H1 (cell line): ENCODE measurements at regions not wholly inside any gene's neighbourhood (a gene's known extent, or its start where the extent isn't known, plus 50 kb on each side); places are given as distances from the start of the nearest gene placed in this dataset.

ENCODE experiments used
- CBX5 ChIP-seq: fragments of 300-800, 300-1000 bp; sonication (generic); IDR thresholded peaks from 2 replicates; pipeline ENCODE4 v1.7.1; 2016; ENCODE audit warnings: antibody characterized with exemption, low read length, low read depth
- CHD2 ChIP-seq: IDR thresholded peaks from 2 replicates; pipeline ENCODE4 v1.6.1; 2012; ENCODE audit warnings: low read length, improper control_type of control experiment
- CHD7 ChIP-seq: fragments of 300-600 bp; sonication (generic); IDR thresholded peaks from 2 replicates; pipeline ENCODE4 v1.7.1; 2012; ENCODE audit warnings: low read length, moderate library complexity, mild to moderate bottlenecking, inconsistent platforms; ENCODE audit not compliant: insufficient replicate concordance
- RBBP5 ChIP-seq: IDR thresholded peaks from 2 replicates; pipeline ENCODE4 v1.7.1; 2012; ENCODE audit warnings: low read depth, mild to moderate bottlenecking, inconsistent platforms, low read length, moderate library complexity, borderline replicate concordance
- RXRA ChIP-seq: IDR thresholded peaks from 2 replicates; pipeline ENCODE4 v1.6.1; 2011; ENCODE audit warnings: low read depth, mild to moderate bottlenecking, low read length, moderate library complexity; ENCODE audit not compliant: insufficient read depth
- SAP30 ChIP-seq: fragments of 300-600 bp; sonication (generic); IDR thresholded peaks from 2 replicates; pipeline ENCODE4 v1.7.1; 2012; ENCODE audit warnings: low read length, moderate library complexity, mild to moderate bottlenecking, inconsistent platforms; ENCODE audit not compliant: insufficient read depth, insufficient replicate concordance
- SP4 ChIP-seq: IDR thresholded peaks from 2 replicates; pipeline ENCODE4 v1.6.1; 2012; ENCODE audit warnings: low read length, inconsistent platforms
- TBP ChIP-seq: IDR thresholded peaks from 2 replicates; pipeline ENCODE4 v1.6.1; 2011; ENCODE audit warnings: low read depth, low read length, improper control_type of control experiment
- YY1 ChIP-seq: IDR thresholded peaks from 2 replicates; pipeline ENCODE4 v1.6.1; 2011; ENCODE audit warnings: low read depth, mild to moderate bottlenecking, low read length

DNA sequence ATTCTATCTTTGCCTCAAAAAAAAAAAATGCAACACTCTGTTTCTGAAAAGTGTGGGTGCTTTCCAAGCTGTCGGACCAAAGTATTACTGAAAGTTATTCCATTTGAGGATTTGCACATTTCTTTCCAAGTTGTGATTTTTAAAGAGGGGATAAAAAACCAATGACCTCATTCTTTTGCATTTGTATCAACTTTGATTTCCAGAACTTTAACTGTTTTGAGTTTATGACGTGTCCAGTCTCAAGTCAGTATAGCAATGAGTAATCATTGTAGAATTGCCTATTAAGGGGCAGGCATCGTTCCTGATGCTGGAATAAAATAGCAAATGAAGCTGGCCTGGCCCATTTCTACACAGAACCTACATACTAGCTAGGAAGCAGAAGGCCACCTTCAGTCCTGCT is 229.6 kb upstream of the RBFOX1 start (continued):
- no peak for TF ChIP-seq CHD7
- TF ChIP-seq CBX5, result no peak
- no peak for TF ChIP-seq YY1
- TF ChIP-seq RBBP5, result no peak
- TF ChIP-seq SAP30, result no peak
- TF ChIP-seq CHD2, result no peak
- TF ChIP-seq TBP, result no peak
- TF ChIP-seq RXRA, result no peak
- TF ChIP-seq SP4, result no peak
